Natural killer cell (primary cell): ENCODE measurements at regions not wholly inside any gene's neighbourhood (a gene's known extent, or its start where the extent isn't known, plus 50 kb on each side); places are given as distances from the start of the nearest gene placed in this dataset.

Experiments
- ATAC-seq, 3 donors: fragments of 150-1000 bp in 2 of 3; fragments of 200-7000 bp in 1 of 3; cut with Tn5 transposase; 1 replicate in 1 of 3; 2 replicates in 2 of 3; pipeline ENCODE4 v1.10.0; 2021; ENCODE audit warnings: mild to moderate bottlenecking in 2 of 3, moderate library complexity in 2 of 3
- DNase-seq, 2 donors: peaks; one replicate each; pipeline versions ENCODE4 v3.0.0 to v3.0.0-alpha.2; 2013 to 2021; ENCODE audit warnings: mixed read lengths in 1 of 2
- H3K27ac ChIP-seq: one replicate; pipeline ENCODE4 v1.5.1; 2013; ENCODE audit warnings: mild to moderate bottlenecking, low read length
- H3K27me3 ChIP-seq: one replicate; pipeline ENCODE4 v1.6.1; 2013; ENCODE audit warnings: low read length; ENCODE audit not compliant: control insufficient read depth, insufficient read depth
- H3K36me3 ChIP-seq: one replicate; pipeline ENCODE4 v1.6.1; 2013; ENCODE audit warnings: low read length; ENCODE audit not compliant: control insufficient read depth, insufficient read depth
- H3K4me1 ChIP-seq: one replicate; pipeline ENCODE4 v1.6.1; 2013; ENCODE audit warnings: low read length; ENCODE audit not compliant: control insufficient read depth, insufficient read depth
- H3K4me3 ChIP-seq: one replicate; pipeline ENCODE4 v1.5.1; 2013; ENCODE audit warnings: low read length
- H3K9me3 ChIP-seq: one replicate; pipeline ENCODE4 v1.6.1; 2013; ENCODE audit warnings: low read length; ENCODE audit not compliant: control insufficient read depth, insufficient read depth
- H3K27ac Mint-ChIP-seq, 2 donors: one replicate each; pipeline ENCODE4 v1.8.0; 2022; ENCODE audit warnings: mild to moderate bottlenecking in 2 of 2, mixed read lengths in 2 of 2, moderate library complexity in 1 of 2
- H3K27me3 Mint-ChIP-seq, 2 donors: one replicate each; pipeline ENCODE4 v1.8.0; 2022; ENCODE audit warnings: low read depth in 2 of 2, mixed read lengths in 2 of 2
- H3K36me3 Mint-ChIP-seq: one replicate; pipeline ENCODE4 v1.8.0; 2022; ENCODE audit warnings: mixed read lengths
- H3K4me1 Mint-ChIP-seq, 2 donors: one replicate each; pipeline ENCODE4 v1.8.0; 2022; ENCODE audit warnings: mixed read lengths in 2 of 2
- H3K4me3 Mint-ChIP-seq: one replicate; pipeline ENCODE4 v1.8.0; 2022; ENCODE audit warnings: mild to moderate bottlenecking, moderate library complexity, mixed read lengths
- H3K9me3 Mint-ChIP-seq, 2 donors: one replicate each; pipeline ENCODE4 v1.8.0; 2022; ENCODE audit warnings: mixed read lengths in 2 of 2
- WGBS: methylation state at CpG from one replicate; pipeline ENCODE4 v1.1.7; 2013; ENCODE audit warnings: missing lambda C conversion rate; ENCODE audit not compliant: insufficient coverage; 5-methylcytosine and 5-hydroxymethylcytosine counted together
- intact Hi-C: fragments of 100-400 bp; cut with micrococcal nuclease; formaldehyde crosslinking; loops from one replicate; pipeline ENCODE4 v1.14.2; 2022
- TF ChIP-seq, protein P1 (sequence below): fragments of 200-600 bp; IDR thresholded peaks from one replicate; pipeline ENCODE4 v1.8.0; 2022; ENCODE audit warnings: antibody characterized with exemption

DNA sequence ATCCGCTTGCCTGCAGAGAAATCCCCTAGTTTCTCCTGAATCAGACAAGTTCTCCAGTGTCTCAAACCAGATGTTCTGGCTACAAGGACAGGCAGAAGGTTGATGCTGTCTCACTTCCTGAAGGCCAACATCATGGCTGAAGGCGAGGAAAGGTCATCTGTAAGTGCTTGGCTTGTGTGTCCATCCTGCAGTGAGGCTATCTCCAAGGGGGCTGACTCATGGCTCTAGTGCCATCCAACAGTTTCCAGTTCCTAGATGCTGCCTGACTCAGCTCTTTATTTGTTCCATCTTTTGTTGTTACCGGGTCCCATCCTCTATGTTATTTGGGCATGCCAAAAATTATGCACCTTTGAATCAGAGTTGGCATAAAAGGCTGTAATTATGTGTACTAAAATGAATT is 232.1 kb upstream of the TBX3 start:
- Histone ChIP-seq H3K4me3 (no peak overlapping the region), H3K9me3 (no peaks in the 10 kb centered on the region), H3K4me1 (no peaks in the 10 kb centered on the region), H3K27ac (no peak overlapping the region), H3K36me3 (no peaks in the 10 kb centered on the region), H3K27me3 (no peaks in the 10 kb centered on the region)
- no peak overlapping the region for H3K27ac Mint-ChIP-seq
- DNase-seq, result no peak
- ATAC-seq, result no peak
- TF ChIP-seq, protein P1, sequence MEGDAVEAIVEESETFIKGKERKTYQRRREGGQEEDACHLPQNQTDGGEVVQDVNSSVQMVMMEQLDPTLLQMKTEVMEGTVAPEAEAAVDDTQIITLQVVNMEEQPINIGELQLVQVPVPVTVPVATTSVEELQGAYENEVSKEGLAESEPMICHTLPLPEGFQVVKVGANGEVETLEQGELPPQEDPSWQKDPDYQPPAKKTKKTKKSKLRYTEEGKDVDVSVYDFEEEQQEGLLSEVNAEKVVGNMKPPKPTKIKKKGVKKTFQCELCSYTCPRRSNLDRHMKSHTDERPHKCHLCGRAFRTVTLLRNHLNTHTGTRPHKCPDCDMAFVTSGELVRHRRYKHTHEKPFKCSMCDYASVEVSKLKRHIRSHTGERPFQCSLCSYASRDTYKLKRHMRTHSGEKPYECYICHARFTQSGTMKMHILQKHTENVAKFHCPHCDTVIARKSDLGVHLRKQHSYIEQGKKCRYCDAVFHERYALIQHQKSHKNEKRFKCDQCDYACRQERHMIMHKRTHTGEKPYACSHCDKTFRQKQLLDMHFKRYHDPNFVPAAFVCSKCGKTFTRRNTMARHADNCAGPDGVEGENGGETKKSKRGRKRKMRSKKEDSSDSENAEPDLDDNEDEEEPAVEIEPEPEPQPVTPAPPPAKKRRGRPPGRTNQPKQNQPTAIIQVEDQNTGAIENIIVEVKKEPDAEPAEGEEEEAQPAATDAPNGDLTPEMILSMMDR, result no peak
- peaks cover 0 to 10% of the 10 kb centered on the region in 2 donors for H3K9me3 Mint-ChIP-seq
- H3K4me3 Mint-ChIP-seq, result no peak overlapping the region
- H3K36me3 Mint-ChIP-seq, result no peaks in the 10 kb centered on the region
- H3K4me1 Mint-ChIP-seq, result no peaks in the 10 kb centered on the region
- no peaks in the 10 kb centered on the region for H3K27me3 Mint-ChIP-seq
- WGBS, result 87% methylated on average over 3 of the region's 3 CpGs
- intact Hi-C loops, result no loop called here

DNA sequence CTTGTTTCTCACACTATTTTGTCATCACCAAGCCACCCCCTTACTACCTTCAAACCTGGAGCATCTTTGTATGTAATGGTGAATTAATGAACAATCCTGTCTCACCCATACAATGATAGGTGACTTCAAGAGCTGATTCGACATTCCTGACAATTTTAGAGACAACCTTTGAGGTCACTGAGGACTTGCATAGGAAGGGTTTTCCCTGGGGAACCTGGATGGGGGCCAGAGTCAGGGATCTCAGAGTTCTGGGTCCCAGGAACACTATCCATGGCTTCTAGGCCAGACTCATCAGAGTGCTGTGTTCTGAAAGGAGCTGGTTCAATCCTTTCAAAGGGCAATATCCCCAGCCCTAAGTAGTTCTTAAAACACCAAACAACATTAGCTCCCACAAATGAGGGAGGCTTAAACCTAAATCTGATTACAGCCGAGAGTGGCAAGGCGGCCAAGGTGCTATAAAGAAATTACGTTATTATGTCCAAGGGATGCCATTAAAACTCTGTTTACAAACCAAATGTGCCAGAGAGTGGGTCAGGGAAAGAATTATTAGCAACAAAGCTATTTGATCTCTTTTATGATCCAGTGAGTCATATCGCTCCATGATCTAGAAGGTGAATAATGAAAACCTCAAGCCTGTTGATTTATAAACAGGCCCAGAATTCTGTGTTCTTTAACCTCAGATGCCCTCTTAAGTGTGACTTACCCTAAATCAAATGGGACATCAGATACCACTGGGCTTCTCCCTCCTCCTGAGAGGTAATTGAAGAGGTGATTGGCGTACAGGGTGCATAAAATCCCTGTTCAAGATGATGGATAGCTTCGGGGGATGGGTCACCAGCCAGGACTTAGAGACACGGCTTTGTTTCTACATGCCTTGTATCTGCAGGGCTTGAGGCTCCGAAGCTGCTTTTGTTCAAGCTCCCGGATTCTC is 230.2 kb upstream of the TBX3 start:
- Mint-ChIP-seq H3K27me3 (no peaks in the 10 kb centered on the region), H3K9me3 (peaks cover 3 to 13% of the 10 kb centered on the region in 2 donors), H3K4me3 (no peak overlapping the region), H3K27ac (no peak overlapping the region), H3K4me1 (no peaks in the 10 kb centered on the region), H3K36me3 (no peaks in the 10 kb centered on the region)
- no peaks in the 10 kb centered on the region for H3K27me3 ChIP-seq
- H3K4me1 ChIP-seq, result no peaks in the 10 kb centered on the region
- intact Hi-C loops, result no loop called here
- no peaks in the 10 kb centered on the region for H3K9me3 ChIP-seq
- H3K4me3 ChIP-seq, result no peak overlapping the region
- ATAC-seq (no peak), DNase-seq (no peak)
- no peaks in the 10 kb centered on the region for H3K36me3 ChIP-seq
- WGBS, result 69% methylated on average over 10 of the region's 10 CpGs
- TF ChIP-seq, protein P1, result no peak
- no peak overlapping the region for H3K27ac ChIP-seq

DNA sequence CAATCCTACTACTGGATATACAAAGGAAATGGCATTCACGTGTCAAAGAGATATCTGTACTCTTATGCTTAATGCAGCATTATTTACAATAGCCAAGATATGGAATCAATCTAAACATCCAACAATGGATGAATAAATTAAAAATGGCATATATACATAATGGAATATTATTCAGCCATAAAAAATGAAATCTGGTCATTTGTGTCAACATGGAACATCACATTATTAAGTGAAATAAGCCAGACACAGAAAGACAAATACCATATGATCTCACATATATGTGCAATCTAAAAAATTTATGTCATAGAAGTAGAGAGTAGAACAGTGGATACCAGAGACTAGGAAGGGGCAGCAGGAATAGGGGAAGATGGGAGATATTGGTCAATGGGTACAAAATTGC is 228.8 kb upstream of the TBX3 start:
- no peak for DNase-seq
- WGBS, result no CpG with 5 or more reads among the region's 1 CpG
- no peak for ATAC-seq
- no peaks in the 10 kb centered on the region for H3K4me1 ChIP-seq
- no peaks in the 10 kb centered on the region for H3K27me3 ChIP-seq
- TF ChIP-seq, protein P1, result no peak
- Mint-ChIP-seq H3K4me1 (no peaks in the 10 kb centered on the region), H3K27ac (no peak overlapping the region), H3K9me3 (peaks cover 3 to 14% of the 10 kb centered on the region in 2 donors), H3K27me3 (no peaks in the 10 kb centered on the region), H3K36me3 (no peaks in the 10 kb centered on the region), H3K4me3 (no peak overlapping the region)
- no peaks in the 10 kb centered on the region for H3K9me3 ChIP-seq
- no peak overlapping the region for H3K4me3 ChIP-seq
- H3K27ac ChIP-seq, result no peak overlapping the region
- intact Hi-C loops, result no loop called here
- H3K36me3 ChIP-seq, result no peaks in the 10 kb centered on the region

DNA sequence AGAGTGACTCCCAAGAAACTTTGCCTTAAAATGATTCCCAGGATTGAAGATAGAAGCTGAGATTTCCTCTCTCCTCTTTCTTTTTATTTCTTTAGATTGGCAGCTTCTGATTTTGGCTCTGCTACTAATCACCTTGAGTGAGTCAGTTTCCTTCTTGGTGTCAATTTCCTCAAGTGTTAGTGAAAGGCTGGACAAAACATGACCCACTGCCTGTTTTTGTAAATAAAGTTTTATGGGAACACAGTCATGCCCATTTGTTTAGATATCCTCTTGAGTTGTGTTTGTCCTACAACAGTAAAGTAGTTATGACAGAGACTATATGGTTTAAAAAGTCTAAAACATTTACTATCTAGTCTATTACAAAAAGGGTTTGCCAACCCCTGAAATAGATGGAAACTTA is 227.2 kb upstream of the TBX3 start:
- peaks cover 3 to 8% of the 10 kb centered on the region in 2 donors for H3K9me3 Mint-ChIP-seq
- DNase-seq, result no peak
- TF ChIP-seq, protein P1, result no peak
- Histone ChIP-seq H3K27ac (no peak overlapping the region), H3K36me3 (no peaks in the 10 kb centered on the region), H3K4me1 (no peaks in the 10 kb centered on the region), H3K27me3 (no peaks in the 10 kb centered on the region), H3K9me3 (no peaks in the 10 kb centered on the region), H3K4me3 (no peak overlapping the region)
- ATAC-seq, result no peak
- intact Hi-C loops, result no loop called here
- H3K27me3 Mint-ChIP-seq, result no peaks in the 10 kb centered on the region
- no peaks in the 10 kb centered on the region for H3K4me1 Mint-ChIP-seq
- H3K36me3 Mint-ChIP-seq, result no peaks in the 10 kb centered on the region
- H3K4me3 Mint-ChIP-seq, result no peak overlapping the region
- H3K27ac Mint-ChIP-seq, result no peak overlapping the region
